HG02763 (cell line): ENCODE measurements at regions not wholly inside any gene's neighbourhood (a gene's known extent, or its start where the extent isn't known, plus 50 kb on each side); places are given as distances from the start of the nearest gene placed in this dataset.
"Not testable (repeated sequence)": the region's sequence is repeated elsewhere in the genome, so short reads cannot be mapped to it uniquely, and the experiment has no call there.

Source experiments
- ATAC-seq: cut with Tn5 transposase; IDR thresholded peaks from one replicate; pipeline ENCODE4 v1.9.1; 2021; ENCODE audit warnings: mild to moderate bottlenecking, moderate library complexity; ENCODE audit not compliant: unreplicated experiment

DNA sequence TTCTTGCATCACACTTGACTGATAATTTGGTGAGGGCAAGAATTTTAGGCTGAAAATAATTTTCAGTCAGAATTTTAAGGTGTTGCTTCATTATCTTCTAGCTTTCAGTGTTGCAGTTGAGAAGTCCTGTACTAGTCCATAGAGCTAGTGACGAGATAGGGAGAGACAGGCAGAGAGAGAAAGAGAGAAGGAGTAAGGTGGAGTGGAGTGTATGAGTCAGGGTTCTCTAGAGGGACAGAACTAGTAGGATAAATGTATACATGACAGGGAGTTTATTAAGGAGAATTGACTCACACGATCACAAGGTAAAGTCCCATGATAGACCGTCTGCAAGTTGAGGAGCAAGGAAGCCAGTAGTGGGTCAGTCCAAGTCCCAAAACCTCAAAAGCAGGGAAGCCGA, 127.2 kb downstream of the UTP18 start:
- no peak for ATAC-seq

DNA sequence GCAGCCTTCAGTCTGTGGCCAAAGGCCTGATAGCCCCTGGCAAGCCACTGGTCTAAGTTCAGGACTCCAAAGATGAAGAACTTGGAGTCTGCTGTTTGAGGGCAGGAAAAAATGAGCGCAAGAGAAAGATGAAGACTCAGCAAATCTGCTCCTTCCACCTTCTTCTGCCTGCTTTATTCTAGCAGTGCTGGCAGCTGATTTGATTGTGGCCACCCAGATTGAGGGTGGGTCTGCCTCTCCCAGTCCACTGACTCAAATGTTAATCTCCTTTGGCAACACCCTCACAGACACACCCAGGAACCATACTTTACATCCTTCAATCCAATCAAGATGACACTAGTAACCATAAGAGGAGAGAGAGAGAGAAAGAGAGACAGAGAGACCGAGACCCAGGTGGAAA, 127.6 kb downstream of the UTP18 start:
- ATAC-seq, result no peak

DNA sequence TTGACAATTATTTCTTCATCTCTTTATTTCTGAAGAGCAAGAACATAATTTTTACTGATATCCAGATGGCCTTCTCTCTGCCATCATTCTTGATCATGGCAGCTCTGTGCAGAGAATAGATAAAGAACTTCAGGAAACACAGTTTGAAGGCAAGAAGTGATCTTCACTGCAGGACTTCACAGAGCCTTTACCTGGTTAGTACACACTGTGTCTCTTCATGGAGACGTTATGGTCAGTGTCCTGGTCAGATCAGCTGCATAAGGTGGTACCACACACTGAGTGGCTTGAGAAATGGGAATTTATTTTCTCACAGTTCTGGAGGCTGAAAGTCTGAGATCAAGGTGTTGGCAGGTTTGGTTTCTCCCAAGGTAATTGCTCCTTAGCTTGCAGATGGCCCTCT, 129.5 kb downstream of the UTP18 start:
- ATAC-seq, result no peak

DNA sequence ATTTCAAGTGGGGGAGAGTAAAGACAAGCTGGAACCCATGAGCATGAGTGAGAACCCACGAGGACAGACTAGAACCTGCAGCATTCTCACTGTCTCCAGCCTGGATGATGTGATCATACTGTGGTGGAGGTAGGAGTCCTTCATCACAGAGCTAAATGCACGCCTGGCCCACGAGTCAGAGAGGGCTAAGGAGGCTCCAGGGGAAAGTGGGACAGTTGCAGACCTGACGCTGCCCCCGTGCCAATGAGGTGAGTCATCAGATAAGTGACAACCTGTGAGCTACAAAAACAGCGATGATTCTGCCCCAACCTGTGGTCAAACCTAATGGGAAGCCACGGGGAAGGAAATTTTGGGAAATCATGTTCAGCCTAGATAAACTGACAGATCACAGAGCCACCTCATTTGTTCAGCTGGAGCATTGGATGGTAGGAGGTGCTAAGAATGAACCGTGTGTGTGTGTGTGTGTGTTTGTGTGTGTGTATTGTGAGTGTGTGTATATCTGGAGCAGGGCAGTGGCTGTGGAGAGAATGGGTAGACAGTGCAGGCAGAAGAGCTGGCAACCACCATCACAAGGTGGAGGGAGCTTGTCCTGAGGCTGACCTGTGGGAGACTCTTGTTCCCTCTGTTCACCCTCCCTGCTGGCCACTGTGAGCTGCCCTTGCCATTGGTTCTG, 131.8 kb downstream of the UTP18 start:
- no peak for ATAC-seq

DNA sequence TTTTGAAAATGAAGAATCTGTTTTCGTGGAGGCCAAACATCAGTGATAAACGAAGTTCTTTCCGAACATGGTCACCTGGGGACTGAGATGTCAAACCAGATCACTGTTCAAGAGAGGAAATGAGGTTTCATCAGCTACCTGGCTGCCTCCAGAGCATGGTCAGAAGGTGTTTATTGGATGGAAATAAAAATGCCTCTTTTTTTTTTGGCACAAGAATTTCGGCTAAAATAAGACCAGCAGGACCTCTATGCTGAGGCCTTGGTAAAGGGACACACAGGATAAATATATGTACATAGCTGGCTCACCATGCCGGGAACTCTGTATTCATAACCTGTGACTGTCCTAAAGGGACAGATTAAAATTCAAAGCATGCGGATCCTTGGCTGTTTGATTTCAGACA, 135.3 kb downstream of the UTP18 start:
- no peak for ATAC-seq

DNA sequence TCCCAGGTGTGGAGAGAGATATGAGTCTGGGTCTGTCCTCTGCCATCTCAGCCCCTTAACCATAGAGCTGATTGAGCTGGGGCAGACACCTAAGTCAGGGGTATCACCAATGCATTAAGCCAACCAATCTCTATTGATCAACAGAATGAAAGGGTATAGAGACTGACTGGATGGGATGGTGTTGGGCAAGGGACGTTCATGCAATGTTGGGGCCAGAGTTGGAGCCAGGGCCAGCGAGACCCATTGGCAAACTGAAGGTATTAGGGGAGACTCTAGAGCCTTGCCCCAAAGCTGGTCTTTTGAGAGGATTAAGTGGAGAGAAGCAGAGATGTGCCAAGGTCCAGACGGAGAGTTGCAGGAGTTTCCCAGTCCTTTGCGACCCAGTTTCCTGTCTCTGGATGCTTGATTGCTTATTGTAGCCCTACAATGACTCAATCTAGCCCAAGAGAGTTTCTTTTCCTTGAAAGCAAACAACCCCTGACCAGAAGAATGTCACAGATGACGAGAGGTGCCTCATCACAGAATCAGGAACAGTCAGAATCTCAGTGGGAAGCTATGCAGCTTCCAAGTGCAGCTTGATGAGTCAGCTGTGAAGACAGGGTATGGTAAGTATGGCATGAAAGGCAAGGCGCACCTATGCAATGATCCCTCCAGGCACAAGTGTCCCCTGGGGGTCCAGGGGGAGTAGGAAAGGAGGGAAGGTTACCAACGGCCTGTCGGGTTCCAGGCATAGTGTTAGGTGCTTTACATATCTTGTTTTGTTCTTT, 137.2 kb downstream of the UTP18 start:
- ATAC-seq, result no peak

DNA sequence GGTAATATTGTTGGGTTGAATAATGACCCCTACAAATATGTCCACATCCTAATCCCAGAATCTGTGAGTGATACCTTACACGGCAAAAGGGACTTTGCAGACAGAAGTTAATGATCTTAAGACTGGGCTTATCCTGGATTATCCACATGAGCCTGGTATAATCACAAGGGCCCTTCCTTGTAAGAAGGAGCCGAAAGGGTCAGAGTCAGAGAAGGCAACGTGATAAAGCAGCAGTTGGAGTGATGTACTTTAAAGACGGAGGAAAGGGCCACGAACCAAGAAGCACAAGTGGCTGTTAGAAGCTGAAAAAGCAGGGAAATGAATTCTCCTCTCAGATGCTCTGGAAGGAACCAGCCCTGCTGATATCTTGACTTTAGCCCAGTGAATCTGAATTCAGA, 137.8 kb downstream of the UTP18 start:
- ATAC-seq, result no peak

DNA sequence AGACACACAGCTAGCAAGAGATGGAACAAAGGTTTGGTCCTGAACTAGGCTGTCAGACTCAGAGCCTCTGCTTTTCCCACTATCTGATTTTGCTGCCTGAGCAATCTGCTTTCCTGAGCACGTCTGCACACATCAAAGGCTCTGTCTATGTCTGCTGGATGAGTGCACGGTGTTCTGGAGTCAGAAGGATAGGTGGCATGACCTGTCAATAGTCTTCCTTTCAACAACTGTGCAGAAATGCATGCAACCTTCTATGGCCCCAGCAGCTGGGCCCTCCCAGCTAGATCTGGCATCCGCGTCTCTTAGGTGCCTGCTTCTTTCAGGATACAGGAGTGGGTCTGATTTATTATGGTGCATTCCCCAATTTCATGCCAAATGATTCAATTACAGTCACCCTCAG, 138.3 kb downstream of the UTP18 start:
- ATAC-seq, result no peak

DNA sequence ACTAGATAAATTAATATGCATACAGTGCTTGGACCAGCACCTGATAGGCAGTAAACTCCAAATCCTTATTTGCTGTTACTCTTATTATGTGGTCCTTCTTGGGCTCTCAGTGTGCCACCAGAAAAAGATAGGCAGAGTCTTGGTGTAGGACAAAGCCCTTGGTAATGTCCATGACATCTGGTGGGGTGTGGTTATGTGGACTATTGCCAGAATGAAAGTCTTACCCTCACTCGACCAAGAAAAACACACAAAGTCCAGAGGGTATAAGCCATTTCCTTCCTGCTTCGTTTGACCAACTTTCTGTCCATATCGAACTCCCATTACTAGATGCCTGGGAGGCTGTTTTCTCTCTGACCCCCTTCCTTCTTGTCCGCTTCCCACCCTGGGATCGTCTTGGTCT, 140.9 kb downstream of the UTP18 start:
- no peak for ATAC-seq

DNA sequence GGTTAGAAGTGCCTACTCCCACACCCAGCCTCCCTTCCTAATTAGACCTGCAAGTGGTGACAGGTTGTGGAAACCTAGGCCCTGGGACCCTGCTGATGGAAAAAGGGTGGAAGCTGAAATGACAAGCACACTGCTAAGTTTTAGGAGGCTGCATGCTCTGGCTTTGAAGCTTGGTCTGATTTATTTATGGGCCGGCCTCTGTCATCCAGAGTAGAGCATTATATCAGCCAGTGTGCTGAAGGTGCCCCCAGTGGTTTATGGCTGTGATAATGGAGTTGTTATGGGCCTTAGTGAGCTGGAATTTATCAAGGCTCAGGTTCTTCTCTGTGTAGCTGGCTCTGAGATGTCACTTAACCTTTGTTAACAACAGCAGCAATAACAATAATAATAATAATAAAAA, 142.6 kb downstream of the UTP18 start:
- no peak for ATAC-seq

DNA sequence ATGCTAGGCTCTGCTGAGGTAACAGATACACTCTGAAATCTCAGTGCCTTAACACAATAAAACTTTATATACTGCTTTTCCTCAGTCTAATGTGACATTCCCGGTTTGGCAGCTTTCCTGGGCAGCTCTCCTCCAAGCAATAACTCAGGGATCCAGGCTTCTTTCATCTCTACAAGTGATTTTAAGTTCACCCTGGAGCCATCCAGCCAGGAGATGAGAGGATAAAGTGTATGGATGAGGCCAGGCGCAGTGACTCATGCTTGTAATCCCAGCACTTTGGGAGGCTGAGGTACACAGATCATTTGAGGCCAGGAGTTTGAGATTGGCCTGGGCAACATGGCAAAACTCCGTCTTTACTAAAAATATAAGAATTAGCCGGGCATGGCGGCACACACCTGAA, 147.2 kb downstream of the UTP18 start:
- no peak for ATAC-seq

DNA sequence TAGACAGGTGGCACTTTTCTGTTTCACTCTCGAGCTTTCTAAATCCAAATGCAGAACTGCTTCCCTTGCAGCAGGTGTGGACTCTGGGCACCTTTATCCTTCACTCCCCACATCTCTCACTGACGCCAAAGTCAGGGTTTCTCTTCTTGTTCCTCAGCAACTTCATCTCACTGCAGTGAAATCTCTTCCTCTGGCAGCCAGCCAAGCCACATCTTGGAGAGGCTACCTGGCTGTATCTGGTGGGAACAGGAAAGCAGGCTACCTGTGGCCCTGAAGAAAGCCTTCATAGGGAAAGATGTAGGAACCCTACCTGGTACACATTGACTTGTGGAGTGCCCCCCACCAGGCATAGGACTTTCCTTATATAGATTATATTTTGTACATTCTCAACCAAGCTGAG, 159.1 kb downstream of the UTP18 start:
- ATAC-seq, result no peak

DNA sequence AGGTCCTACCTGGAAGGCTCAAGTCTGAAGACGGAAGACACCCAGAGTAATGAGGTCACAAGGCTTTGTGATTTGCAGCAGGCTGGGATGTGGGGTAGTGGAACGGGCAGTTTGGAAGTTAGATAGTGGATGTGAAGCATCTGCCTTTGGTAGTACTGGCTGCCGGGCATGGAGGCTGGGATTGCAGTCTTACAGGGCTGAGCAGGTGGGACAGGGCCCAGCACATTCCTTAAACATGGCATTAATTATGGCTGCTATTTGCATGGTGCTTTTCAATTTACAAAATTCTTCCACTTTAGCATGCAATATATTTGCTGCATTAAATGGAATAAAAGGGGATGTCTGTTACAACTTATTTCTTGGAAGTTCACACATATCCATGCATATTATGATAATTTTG, 161.2 kb downstream of the UTP18 start:
- ATAC-seq, result no peak

DNA sequence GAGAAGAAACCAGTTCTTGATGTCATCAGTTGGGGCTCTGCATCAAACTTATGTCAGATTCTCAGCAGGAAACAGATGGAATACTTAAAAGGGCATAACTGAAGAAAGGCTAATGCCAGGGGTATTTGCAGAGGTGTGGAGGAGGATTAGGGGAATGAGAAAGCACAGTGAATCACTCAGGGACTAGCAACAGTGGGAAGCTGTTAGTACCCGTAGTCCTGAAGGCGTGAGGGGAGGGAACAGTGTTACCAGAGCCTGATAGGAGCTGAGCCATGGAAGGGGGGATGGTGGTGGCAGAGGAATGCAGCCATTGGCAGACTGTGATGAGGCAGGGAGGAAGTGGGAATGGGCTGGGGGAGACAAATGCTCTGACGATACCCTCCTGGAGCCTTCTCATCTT, 162.3 kb downstream of the UTP18 start:
- no peak for ATAC-seq

DNA sequence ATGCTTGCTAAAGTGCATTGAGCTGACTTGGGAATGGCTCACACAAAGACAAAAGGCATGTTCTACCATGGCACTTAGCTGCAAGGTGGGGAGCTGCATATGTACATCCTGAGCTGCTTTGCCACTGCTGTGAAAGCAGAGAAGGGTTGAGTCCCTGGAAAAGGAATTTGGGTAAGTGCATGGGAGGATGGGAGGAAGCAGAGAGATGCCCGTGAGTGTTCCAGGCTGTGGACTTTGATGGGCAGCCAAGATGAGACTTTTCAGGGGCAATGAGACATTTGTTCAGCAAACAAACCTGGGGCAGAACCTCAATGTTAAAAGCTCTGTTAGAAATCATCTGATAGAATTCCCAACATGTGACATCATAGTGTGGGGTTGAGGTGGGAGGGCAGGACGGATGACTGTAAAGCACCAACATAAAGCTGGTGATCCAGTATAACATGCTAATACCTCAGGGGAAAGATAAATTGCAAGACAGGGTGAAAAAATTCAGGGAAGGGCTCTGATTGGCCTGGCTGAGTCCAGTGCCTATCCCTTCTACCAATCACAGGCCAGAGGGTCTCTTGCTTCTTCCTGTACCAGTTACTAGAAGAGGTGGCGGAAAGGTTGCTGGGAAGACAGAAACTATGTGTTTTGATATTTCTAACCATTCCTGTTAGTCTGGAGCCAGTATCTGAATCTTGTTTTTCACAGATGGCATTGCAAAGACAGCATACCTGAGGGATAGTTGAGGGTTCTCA, 163.2 kb downstream of the UTP18 start:
- no peak for ATAC-seq

DNA sequence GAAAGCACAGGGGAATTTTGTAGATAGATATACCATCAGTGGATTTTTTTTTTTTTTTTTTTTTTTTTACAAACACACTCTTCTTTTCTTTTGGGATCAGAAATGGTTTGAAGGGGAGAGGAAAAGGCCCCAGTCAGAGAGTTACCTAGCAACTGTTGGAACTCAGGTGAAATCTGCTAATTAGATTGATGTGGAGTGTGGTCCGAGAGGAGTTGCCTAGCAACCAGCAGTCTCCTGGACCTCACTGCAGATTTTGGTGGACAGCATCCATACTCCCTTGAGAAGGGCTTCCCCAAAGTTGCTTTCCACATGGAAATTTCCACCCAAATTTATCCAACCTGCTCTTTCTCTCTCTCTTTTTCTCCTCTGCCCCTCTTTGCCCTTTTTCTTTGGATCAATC, 165.4 kb downstream of the UTP18 start:
- ATAC-seq, result no peak

DNA sequence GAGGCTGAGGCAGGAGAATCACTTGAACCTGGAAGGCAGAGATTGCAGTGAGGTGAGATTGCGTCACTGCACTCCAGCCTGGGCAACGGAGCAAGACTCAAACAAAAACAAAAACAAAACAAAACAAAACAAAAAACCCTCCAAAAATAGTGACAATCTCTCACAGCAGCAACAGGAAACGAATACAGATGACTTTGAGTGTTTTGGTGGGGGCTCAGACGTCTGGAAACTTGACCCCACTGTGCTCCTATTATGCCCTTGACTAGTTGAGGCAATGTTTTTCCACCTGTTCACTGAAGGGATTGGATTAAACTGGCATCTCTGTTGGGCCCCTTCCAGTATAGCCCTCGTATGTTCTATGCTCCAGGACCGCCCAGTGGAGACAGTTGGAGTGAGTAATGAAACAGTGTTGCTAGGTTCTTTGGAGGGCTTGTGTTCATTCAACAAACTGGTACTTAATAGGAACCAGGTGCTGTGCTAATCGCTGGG, 167.0 kb downstream of the UTP18 start:
- peak; percentile 18 for ATAC-seq

DNA sequence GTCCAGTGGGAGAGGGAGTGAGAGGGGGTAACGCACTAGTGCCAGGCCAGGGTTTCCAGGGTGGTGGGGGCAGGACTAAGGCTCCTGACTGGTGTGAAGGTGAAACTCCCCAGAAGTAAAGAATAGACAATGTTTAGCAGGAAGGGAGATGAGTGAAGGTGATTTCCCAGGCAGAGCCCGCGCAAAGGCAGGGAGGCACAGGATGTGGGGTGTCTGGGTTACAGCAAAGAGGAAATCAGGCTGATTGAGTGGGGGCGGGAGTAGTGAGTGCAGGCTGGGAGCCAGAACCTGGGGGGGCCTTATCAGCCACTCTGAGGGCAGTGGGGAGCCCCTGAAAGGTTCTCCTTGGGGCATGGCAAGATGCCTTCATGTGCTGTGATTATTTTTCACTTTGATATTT, 167.5 kb downstream of the UTP18 start:
- peak; percentile 49 for ATAC-seq

DNA sequence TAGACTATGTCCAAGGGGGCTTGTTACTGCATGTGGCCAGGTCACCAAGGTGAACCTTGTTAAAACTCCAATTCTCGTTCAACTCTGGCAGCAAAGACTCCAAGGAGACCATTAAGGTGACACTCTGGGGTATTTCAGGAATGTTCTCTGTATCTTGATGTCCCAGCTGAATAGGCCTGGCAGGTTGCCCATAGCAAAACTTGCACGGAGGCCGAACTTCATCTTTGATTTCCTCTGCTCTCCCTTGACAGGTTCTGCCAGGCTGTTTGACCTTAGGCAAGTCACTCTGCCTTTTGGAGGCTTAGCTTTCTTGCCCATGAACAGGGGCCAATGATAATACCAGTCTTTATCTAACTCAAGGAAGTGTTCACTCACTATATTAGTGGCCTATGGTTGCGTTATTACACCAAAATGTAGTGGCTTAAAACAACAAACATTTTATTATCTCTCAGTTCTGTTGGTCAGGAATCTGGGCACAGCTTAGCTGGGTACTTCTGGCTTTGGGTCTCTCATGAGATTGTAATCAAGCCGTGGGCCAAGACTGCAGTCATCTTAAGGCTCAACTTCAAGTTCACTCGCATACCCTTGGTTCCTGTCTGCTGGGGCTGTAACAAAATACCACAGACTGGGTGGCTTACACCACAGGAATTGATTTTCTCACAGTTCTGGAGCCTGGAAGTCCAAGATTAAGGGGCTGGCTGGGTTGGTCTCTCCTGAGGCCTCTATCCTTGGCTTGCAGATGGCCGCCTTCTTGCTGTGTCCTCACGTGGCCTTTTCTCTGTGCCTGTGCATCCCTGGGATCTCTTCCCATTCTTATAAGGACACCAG, 168.5 kb downstream of the UTP18 start:
- no peak for ATAC-seq

DNA sequence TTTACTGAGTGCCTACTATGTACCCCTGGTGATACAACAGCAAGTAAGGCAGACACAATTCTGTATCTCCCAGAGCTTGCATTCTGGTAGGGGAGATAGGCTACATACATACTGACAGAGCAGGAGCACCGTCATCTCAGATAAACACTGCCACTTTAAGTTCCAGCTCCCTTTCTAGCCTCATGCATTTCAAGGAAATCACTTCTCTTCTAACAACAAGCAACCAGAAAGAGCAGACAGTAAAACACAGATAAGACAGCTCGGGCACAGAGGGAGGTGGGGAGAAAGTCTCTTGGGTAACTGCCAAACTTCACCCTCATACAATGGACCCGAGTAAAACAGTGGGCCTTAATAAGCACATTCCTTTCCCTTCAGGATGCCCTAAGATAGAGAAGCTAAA, 169.6 kb downstream of the UTP18 start:
- not testable (repeated sequence) for ATAC-seq

DNA sequence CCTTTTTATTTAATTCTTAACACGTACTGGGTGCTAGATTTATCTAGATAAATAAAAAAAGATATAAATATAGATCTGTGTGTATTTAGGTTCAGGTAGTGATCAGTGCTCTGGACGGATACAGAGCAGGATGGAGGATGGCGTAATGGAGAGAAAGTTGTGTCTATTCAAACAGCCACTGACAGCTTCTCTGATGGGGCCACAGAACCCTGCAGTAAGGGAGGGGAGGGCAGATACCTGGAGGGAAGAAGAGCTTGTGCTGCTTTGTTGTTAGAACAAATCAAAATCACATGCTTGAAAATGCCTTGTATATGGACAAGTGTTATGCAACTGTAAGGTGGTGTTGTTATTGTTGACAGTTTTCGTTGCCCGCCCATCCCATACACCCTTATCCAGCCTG, 170.2 kb downstream of the UTP18 start:
- no peak for ATAC-seq
